H1 (cell line): ENCODE measurements at regions not wholly inside any gene's neighbourhood (a gene's known extent, or its start where the extent isn't known, plus 50 kb on each side); places are given as distances from the start of the nearest gene placed in this dataset.

ENCODE experiments used
- CTCF ChIA-PET: fragments of 300-600 bp; sonication (Branson Sonifier 250); formaldehyde crosslinking; loops from one replicate; lab custom pipeline; 2021; ENCODE audit not compliant: partially characterized antibody; lab: Charles Lee
- POLR2A ChIA-PET: fragments of 300-600 bp; sonication (Branson Sonifier 250); formaldehyde crosslinking; loops from one replicate; lab custom pipeline; 2021; ENCODE audit warnings: inconsistent platforms; ENCODE audit not compliant: partially characterized antibody; lab: Charles Lee
- DNase-seq, 2 experiments: peaks; one replicate each; pipeline versions ENCODE4 v3.0.0 to v3.0.0-alpha.2; 2010 to 2022; ENCODE audit warnings: low spot score in 2 of 2, low read depth in 1 of 2, mixed read lengths in 1 of 2
- FAIRE-seq: peaks from 2 replicates; lab custom pipeline; 2011; peaks lifted over from hg19 to GRCh38; lab: Jason Lieb, UNC
- H2AFZ ChIP-seq: 2 replicates; pipeline ENCODE4 v1.8.1; 2012; ENCODE audit warnings: low read length, inconsistent platforms
- H2AK5ac ChIP-seq: 2 replicates; pipeline ENCODE4 v1.6.1; 2013; ENCODE audit warnings: low read depth, low read length
- H2BK120ac ChIP-seq: replicated peaks from 2 replicates; pipeline ENCODE3; 2013; ENCODE audit warnings: low read depth, low read length, inconsistent platforms
- H2BK12ac ChIP-seq: 2 replicates; pipeline ENCODE4 v1.6.1; 2013; ENCODE audit warnings: low read depth, low read length
- H2BK15ac ChIP-seq: 2 replicates; pipeline ENCODE4 v1.6.1; 2013; ENCODE audit warnings: low read length
- H2BK20ac ChIP-seq: 2 replicates; pipeline ENCODE4 v1.6.1; 2013; ENCODE audit warnings: low read length
- H2BK5ac ChIP-seq: 2 replicates; pipeline ENCODE4 v1.6.1; 2013; ENCODE audit warnings: low read depth, low read length
- H3K14ac ChIP-seq: 2 replicates; pipeline ENCODE4 v1.6.1; 2013; ENCODE audit warnings: inconsistent platforms; ENCODE audit not compliant: insufficient read length
- H3K18ac ChIP-seq: 2 replicates; pipeline ENCODE4 v1.6.1; 2013; ENCODE audit warnings: low read length; ENCODE audit errors: extremely low read depth
- H3K23ac ChIP-seq: 2 replicates; pipeline ENCODE4 v1.6.1; 2013; ENCODE audit warnings: inconsistent platforms; ENCODE audit not compliant: insufficient read length
- H3K23me2 ChIP-seq: 2 replicates; pipeline ENCODE4 v1.6.1; 2013; ENCODE audit warnings: low read depth, low read length
- H3K27ac ChIP-seq: 2 replicates; pipeline ENCODE4 v1.6.1; 2011; ENCODE audit warnings: low read depth, low read length, inconsistent platforms
- H3K27me3 ChIP-seq, 4 experiments: replicated peaks in 1 of 4; 1 replicate in 1 of 4; 2 replicates in 3 of 4; pipeline versions ENCODE4 v1.6.1 to v1.8.1; 2011 to 2013; ENCODE audit warnings: low read length in 3 of 4, mild to moderate bottlenecking in 3 of 4, inconsistent platforms in 2 of 4, mixed read lengths in 2 of 4, moderate library complexity in 1 of 4; ENCODE audit not compliant: control insufficient read depth in 3 of 4, insufficient read depth in 3 of 4; ENCODE audit errors: extremely low read depth in 1 of 4
- H3K36me3 ChIP-seq, 4 experiments: 2 replicates each; pipeline versions ENCODE4 v1.6.1 to v1.8.1; 2011 to 2013; ENCODE audit warnings: mild to moderate bottlenecking in 4 of 4, low read length in 3 of 4, moderate library complexity in 2 of 4, control low read depth in 1 of 4, inconsistent platforms in 1 of 4; ENCODE audit not compliant: insufficient read depth in 4 of 4, control insufficient read depth in 2 of 4
- H3K4ac ChIP-seq: replicated peaks from 2 replicates; pipeline ENCODE3; 2013; ENCODE audit warnings: low read length, low read depth, mixed read lengths, inconsistent platforms; ENCODE audit not compliant: insufficient read length
- H3K4me1 ChIP-seq, 4 experiments: replicated peaks in 1 of 4; 1 replicate in 1 of 4; 2 replicates in 3 of 4; pipeline versions ENCODE4 v1.6.1 to v1.8.1; 2011 to 2013; ENCODE audit warnings: low read length in 3 of 4, inconsistent platforms in 2 of 4, mixed read lengths in 1 of 4; ENCODE audit not compliant: insufficient read depth in 4 of 4, control insufficient read depth in 3 of 4
- H3K4me2 ChIP-seq, 2 experiments: 2 replicates each; pipeline versions ENCODE4 v1.6.1 to v1.8.1; 2011 to 2013; ENCODE audit warnings: low read depth in 2 of 2, low read length in 2 of 2, control low read depth in 1 of 2, inconsistent platforms in 1 of 2, mild to moderate bottlenecking in 1 of 2; ENCODE audit not compliant: insufficient read depth in 1 of 2
- H3K4me3 ChIP-seq, 4 experiments: fragments of 200-600, 300-600 bp in 1 of 4; sonication (generic), shearing (Covaris generic), sonication (Bioruptor Twin) in 1 of 4; 2 replicates each; pipeline versions ENCODE4 v1.5.1 to v1.8.1; 2011 to 2016; ENCODE audit warnings: low read length in 4 of 4, low read depth in 3 of 4, control low read depth in 2 of 4, inconsistent platforms in 2 of 4, mild to moderate bottlenecking in 2 of 4, mixed read lengths in 1 of 4, moderate library complexity in 1 of 4; ENCODE audit not compliant: insufficient read depth in 2 of 4; ENCODE audit errors: extremely low read depth in 1 of 4
- H3K56ac ChIP-seq: replicated peaks from 2 replicates; pipeline ENCODE3; 2013; ENCODE audit warnings: low read depth, mild to moderate bottlenecking, mixed read lengths, low read length, inconsistent platforms; ENCODE audit not compliant: insufficient read length
- H3K79me1 ChIP-seq: 2 replicates; pipeline ENCODE4 v1.6.1; 2013; ENCODE audit warnings: low read depth, low read length, control low read depth
- H3K79me2 ChIP-seq, 2 experiments: 2 replicates each; pipeline versions ENCODE4 v1.6.1 to v1.8.1; 2012 to 2013; ENCODE audit warnings: low read length in 2 of 2, mild to moderate bottlenecking in 2 of 2, inconsistent platforms in 1 of 2; ENCODE audit not compliant: insufficient read depth in 2 of 2, control insufficient read depth in 1 of 2
- H3K9ac ChIP-seq, 4 experiments: replicated peaks in 1 of 4; 1 replicate in 1 of 4; 2 replicates in 3 of 4; pipeline versions ENCODE4 v1.6.1 to v1.8.1; 2011 to 2013; ENCODE audit warnings: low read depth in 3 of 4, low read length in 3 of 4, control low read depth in 2 of 4, mild to moderate bottlenecking in 2 of 4, moderate library complexity in 2 of 4, inconsistent platforms in 1 of 4; ENCODE audit errors: extremely low read depth in 1 of 4
- H3K9me3 ChIP-seq, 2 experiments: 2 replicates each; pipeline versions ENCODE4 v1.6.1 to v1.8.1; 2012 to 2013; ENCODE audit warnings: mild to moderate bottlenecking in 2 of 2, moderate library complexity in 2 of 2, control low read depth in 1 of 2, inconsistent platforms in 1 of 2, low read depth in 1 of 2, low read length in 1 of 2, mixed read lengths in 1 of 2; ENCODE audit not compliant: insufficient read depth in 2 of 2
- H4K20me1 ChIP-seq, 2 experiments: replicated peaks in 1 of 2; 2 replicates each; pipeline versions ENCODE3 to v1.8.1; 2011 to 2013; ENCODE audit warnings: inconsistent platforms in 2 of 2, low read length in 2 of 2, mild to moderate bottlenecking in 1 of 2; ENCODE audit not compliant: insufficient read depth in 2 of 2, control insufficient read depth in 1 of 2
- H4K5ac ChIP-seq: 2 replicates; pipeline ENCODE4 v1.6.1; 2013; ENCODE audit warnings: low read length, low read depth, mixed read lengths, inconsistent platforms; ENCODE audit not compliant: insufficient read length
- H4K8ac ChIP-seq: 2 replicates; pipeline ENCODE4 v1.8.0; 2013; ENCODE audit warnings: mild to moderate bottlenecking, moderate library complexity, low read length, inconsistent platforms; ENCODE audit not compliant: insufficient read depth; ENCODE audit errors: extremely low read depth
- H4K91ac ChIP-seq: replicated peaks from 2 replicates; pipeline ENCODE3; 2013; ENCODE audit warnings: low read length, mixed read lengths, inconsistent platforms; ENCODE audit not compliant: insufficient read length
- CBX5 ChIP-seq: fragments of 300-800, 300-1000 bp; sonication (generic); IDR thresholded peaks from 2 replicates; pipeline ENCODE4 v1.7.1; 2016; ENCODE audit warnings: antibody characterized with exemption, low read length, low read depth
- CBX8 ChIP-seq: fragments of 300-800, 300-1000 bp; sonication (generic); IDR thresholded peaks from 2 replicates; pipeline ENCODE4 v1.7.1; 2016; ENCODE audit warnings: low read depth, low read length, borderline replicate concordance
- CREB1 ChIP-seq: IDR thresholded peaks from 2 replicates; pipeline ENCODE4 v1.6.1; 2012; ENCODE audit warnings: inconsistent platforms
- EZH2 ChIP-seq: fragments of 200-600 bp; sonication (generic); IDR thresholded peaks from 2 replicates; pipeline ENCODE4 v1.7.1; 2012; ENCODE audit warnings: low read depth, mild to moderate bottlenecking, moderate library complexity, low read length, inconsistent platforms; ENCODE audit not compliant: severe bottlenecking
- GABPA ChIP-seq: IDR thresholded peaks from 2 replicates; pipeline ENCODE4 v1.6.1; 2011; ENCODE audit warnings: mild to moderate bottlenecking, low read length, moderate library complexity, borderline replicate concordance; ENCODE audit not compliant: insufficient read depth
- GTF2F1 ChIP-seq: IDR thresholded peaks from 2 replicates; pipeline ENCODE4 v1.6.1; 2012; ENCODE audit warnings: low read depth, low read length, improper control_type of control experiment, borderline replicate concordance
- KDM4A ChIP-seq: IDR thresholded peaks from one replicate; pipeline ENCODE4 v1.7.1; 2012; ENCODE audit warnings: low read depth, mild to moderate bottlenecking, moderate library complexity, low read length, inconsistent platforms; ENCODE audit not compliant: severe bottlenecking
- MAFK ChIP-seq: IDR thresholded peaks from 2 replicates; pipeline ENCODE4 v1.6.1; 2012; ENCODE audit warnings: low read depth, mild to moderate bottlenecking, improper control_type of control experiment, low read length
- MAX ChIP-seq: IDR thresholded peaks from 2 replicates; pipeline ENCODE4 v1.6.1; 2012; ENCODE audit warnings: inconsistent platforms
- POLR2A ChIP-seq, 2 experiments: IDR thresholded peaks; 1 replicate in 1 of 2; 2 replicates in 1 of 2; pipeline ENCODE4 v1.6.1; 2011; ENCODE audit warnings: low read depth in 2 of 2, low read length in 2 of 2, mild to moderate bottlenecking in 2 of 2; ENCODE audit errors: control extremely low read depth in 1 of 2
- RFX5 ChIP-seq: IDR thresholded peaks from 2 replicates; pipeline ENCODE4 v1.6.1; 2011; ENCODE audit warnings: low read depth, low read length, improper control_type of control experiment, borderline replicate concordance
- RXRA ChIP-seq: IDR thresholded peaks from 2 replicates; pipeline ENCODE4 v1.6.1; 2011; ENCODE audit warnings: low read depth, mild to moderate bottlenecking, low read length, moderate library complexity; ENCODE audit not compliant: insufficient read depth
- SUZ12 ChIP-seq: fragments of 200-600 bp; sonication (generic); IDR thresholded peaks from 2 replicates; pipeline ENCODE4 v1.6.1; 2012; ENCODE audit warnings: mild to moderate bottlenecking, inconsistent platforms, low read length, moderate library complexity, mixed read lengths
- TAF7 ChIP-seq: optimal IDR thresholded peaks from 2 replicates; pipeline ENCODE3; 2011; ENCODE audit warnings: low read depth, mild to moderate bottlenecking, inconsistent platforms, low read length, moderate library complexity, borderline replicate concordance
- WGBS, 2 experiments: shearing (Covaris generic) in 1 of 2; methylation state at CpG; one replicate each; pipeline versions ENCODE4 v1.1.6 to v1.1.7; 2013 to 2015; ENCODE audit warnings: low lambda C conversion rate in 2 of 2, mixed read lengths in 2 of 2, inconsistent platforms in 1 of 2, low coverage in 1 of 2, missing lambda C conversion rate in 1 of 2; ENCODE audit not compliant: insufficient replicate concordance in 2 of 2, insufficient coverage in 1 of 2, insufficient read length in 1 of 2; ENCODE audit errors: extremely low coverage in 1 of 2, missing lambda C conversion rate in 1 of 2; 5-methylcytosine and 5-hydroxymethylcytosine counted together

GRCh38 chrY:19016990-19017389, 243.5 kb upstream of the HSFY2 start:
- Histone ChIP-seq H3K56ac (no peak overlapping the region), H4K20me1 (peaks cover 0 to 4% of the 10 kb centered on the region in 2 experiments), H2BK12ac (no peak overlapping the region), H3K79me2 (peaks cover 0 to 17% of the 10 kb centered on the region in 2 experiments; a peak in 2 of 4 replicates), H3K18ac (no peak overlapping the region), H2AK5ac (no peak overlapping the region), H3K9me3 (no peaks in the 10 kb centered on the region), H3K14ac (no peak overlapping the region), H3K23ac (no peak overlapping the region), H4K91ac (no peak overlapping the region), H2BK20ac (no peak overlapping the region), H3K79me1 (no peaks in the 10 kb centered on the region), H4K5ac (no peak overlapping the region), H2BK120ac (no peak overlapping the region), H3K36me3 (no peaks in the 10 kb centered on the region; a peak in 1 of 8 replicates), H3K27me3 (no peaks in the 10 kb centered on the region), H3K4me1 (no peaks in the 10 kb centered on the region), H3K4ac (no peak overlapping the region), H3K23me2 (no peaks in the 10 kb centered on the region), H2AFZ (no peak overlapping the region), H3K4me2 (no peak overlapping the region), H4K8ac (no peak overlapping the region), H3K9ac (no peak overlapping the region), H3K4me3 (no peak overlapping the region), H2BK15ac (no peak overlapping the region), H2BK5ac (no peak overlapping the region), H3K27ac (no peak overlapping the region)
- DNase-seq (no peak), FAIRE-seq (no peak)
- ChIA-PET CTCF (interaction anchor here (1.3 kb wide), 1 partner anchor 26 kb away, joined by 3 read pairs; no protein-coding TSS in a partner anchor), POLR2A (interaction anchor here (0.7 kb wide), 1 partner anchor 128 kb away, joined by 3 read pairs; no protein-coding TSS in a partner anchor)
- TF ChIP-seq TAF7 (no peak), KDM4A (no peak), EZH2 (no peak), CBX8 (no peak), GTF2F1 (no peak), MAFK (no peak), RXRA (no peak), POLR2A (IDR thresholded peaks at IDR 0.05; ENCODE audit: control extremely low read depth in 1 of 2, low read depth in 2 of 2, low read length in 2 of 2) (no peak), MAX (no peak), SUZ12 (no peak), CREB1 (no peak), GABPA (no peak), RFX5 (no peak), CBX5 (no peak)
- 89% methylated on average over 5 of the region's 5 CpGs; no CpG with 5 or more reads in 1 of the 2 experiments for WGBS, 2 experiments
